Glomerular endothelial cell (primary cell): ENCODE measurements at regions not wholly inside any gene's neighbourhood (a gene's known extent, or its start where the extent isn't known, plus 50 kb on each side); places are given as distances from the start of the nearest gene placed in this dataset.
"Not testable (repeated sequence)": the region's sequence is repeated elsewhere in the genome, so short reads cannot be mapped to it uniquely, and the experiment has no call there.

Experiments
- DNase-seq: peaks from one replicate; pipeline ENCODE4 v3.0.0-alpha.2; 2011; ENCODE audit warnings: low read depth, low spot score; ENCODE audit errors: extremely low read depth

GRCh38 chr13:53343361-53343744, 314.7 kb downstream of the OLFM4 start:
- no peak for DNase-seq

- DNase-seq = no peak
These were observed 322.4 kb downstream of the OLFM4 start for GRCh38 chr13:53351021-53351420.

- no peak for DNase-seq
These were observed 329.0 kb downstream of the OLFM4 start for GRCh38 chr13:53357582-53357981.

- DNase-seq = no peak
These were observed 340.3 kb downstream of the OLFM4 start for GRCh38 chr13:53368948-53369347.

GRCh38 chr13:53379485-53379884, 350.9 kb downstream of the OLFM4 start:
- no peak for DNase-seq

- DNase-seq = no peak
These were observed 353.4 kb downstream of the OLFM4 start for GRCh38 chr13:53382008-53382407.

- no peak for DNase-seq
These were observed 369.4 kb downstream of the OLFM4 start for GRCh38 chr13:53398051-53398450.

GRCh38 chr13:53405616-53406015, 377.0 kb downstream of the OLFM4 start:
- no peak for DNase-seq

- DNase-seq = no peak
These were observed 379.7 kb downstream of the OLFM4 start for GRCh38 chr13:53408306-53408705.

- DNase-seq = no peak
These were observed 380.4 kb downstream of the OLFM4 start for GRCh38 chr13:53408847-53409568.

- DNase-seq = no peak
These were observed 382.9 kb downstream of the OLFM4 start for GRCh38 chr13:53411463-53411862.

- DNase-seq = no peak
These were observed 386.5 kb downstream of the OLFM4 start for GRCh38 chr13:53415135-53415534.

- no peak for DNase-seq
These were observed 389.0 kb downstream of the OLFM4 start for GRCh38 chr13:53417601-53418000.

GRCh38 chr13:53422415-53422814, 393.8 kb downstream of the OLFM4 start:
- no peak for DNase-seq

- no peak for DNase-seq
These were observed 407.8 kb downstream of the OLFM4 start for GRCh38 chr13:53436396-53436795.

- DNase-seq = no peak
These were observed 411.0 kb downstream of the OLFM4 start for GRCh38 chr13:53439439-53440225.

- no peak for DNase-seq
These were observed 414.4 kb downstream of the OLFM4 start for GRCh38 chr13:53442979-53443378.

GRCh38 chr13:53445686-53446085, 417.1 kb downstream of the OLFM4 start:
- DNase-seq = no peak

- DNase-seq = no peak
These were observed 418.8 kb downstream of the OLFM4 start for GRCh38 chr13:53447456-53447855.

GRCh38 chr13:53447863-53448262, 419.2 kb downstream of the OLFM4 start:
- DNase-seq = no peak

GRCh38 chr13:53452263-53452808, 423.7 kb downstream of the OLFM4 start:
- not testable (repeated sequence) for DNase-seq

- no peak for DNase-seq
These were observed 432.2 kb downstream of the OLFM4 start for GRCh38 chr13:53460796-53461195.
